ENCODE measurements at regions not wholly inside any gene's neighbourhood (a gene's known extent, or its start where the extent isn't known, plus 50 kb on each side); places are given as distances from the start of the nearest gene placed in this dataset.

GRCh38 chr13:90750021-90750420 lies 597.5 kb upstream of the MIR17HG start:
- Histone ChIP-seq H3K4me2 (ENCODE audit: insufficient read depth, low read length) (no peak overlapping the region), H3K4me1 (ENCODE audit: insufficient read depth, low read length) (no peaks in the 10 kb centered on the region), H3K36me3 (ENCODE audit: insufficient read depth, low read length) (no peaks in the 10 kb centered on the region), H3K9me3 (ENCODE audit: low read depth, low read length) (no peaks in the 10 kb centered on the region), H2AFZ (ENCODE audit: low read length) (no peak overlapping the region), H3K27me3 (ENCODE audit: insufficient read depth, low read length) (no peaks in the 10 kb centered on the region), H3K27ac (ENCODE audit: low read depth, low read length) (no peak overlapping the region), H3K4me3 (ENCODE audit: insufficient read depth, low read length) (no peak overlapping the region), H4K20me1 (ENCODE audit: insufficient read depth, low read length) (no peaks in the 10 kb centered on the region), H3K79me2 (ENCODE audit: insufficient read depth, low read length) (no peaks in the 10 kb centered on the region)
- TF ChIP-seq CTCF (IDR thresholded peaks at IDR 0.05; ENCODE audit: extremely low read depth, low read depth, low read length) = no peak
- no peak for DNase-seq (ENCODE audit: insufficient read length, low spot score, missing footprints)

GRCh38 chr13:90751026-90751425 lies 596.5 kb upstream of the MIR17HG start:
- Histone ChIP-seq H3K4me3 (ENCODE audit: insufficient read depth, low read length) (no peak overlapping the region), H4K20me1 (ENCODE audit: insufficient read depth, low read length) (no peaks in the 10 kb centered on the region), H3K79me2 (ENCODE audit: insufficient read depth, low read length) (no peaks in the 10 kb centered on the region), H3K9me3 (ENCODE audit: low read depth, low read length) (no peaks in the 10 kb centered on the region), H3K27me3 (ENCODE audit: insufficient read depth, low read length) (no peaks in the 10 kb centered on the region), H3K4me1 (ENCODE audit: insufficient read depth, low read length) (no peaks in the 10 kb centered on the region), H2AFZ (ENCODE audit: low read length) (no peak overlapping the region), H3K36me3 (ENCODE audit: insufficient read depth, low read length) (no peaks in the 10 kb centered on the region), H3K4me2 (ENCODE audit: insufficient read depth, low read length) (no peak overlapping the region), H3K27ac (ENCODE audit: low read depth, low read length) (no peak overlapping the region)
- DNase-seq (ENCODE audit: insufficient read length, low spot score, missing footprints) = no peak
- no peak for TF ChIP-seq CTCF (IDR thresholded peaks at IDR 0.05; ENCODE audit: extremely low read depth, low read depth, low read length)

GRCh38 chr13:90752070-90752469 lies 595.4 kb upstream of the MIR17HG start:
- Histone ChIP-seq H3K4me2 (ENCODE audit: insufficient read depth, low read length) (no peak overlapping the region), H3K4me1 (ENCODE audit: insufficient read depth, low read length) (no peaks in the 10 kb centered on the region), H3K9me3 (ENCODE audit: low read depth, low read length) (no peaks in the 10 kb centered on the region), H3K36me3 (ENCODE audit: insufficient read depth, low read length) (no peaks in the 10 kb centered on the region), H3K4me3 (ENCODE audit: insufficient read depth, low read length) (no peak overlapping the region), H3K27ac (ENCODE audit: low read depth, low read length) (no peak overlapping the region), H2AFZ (ENCODE audit: low read length) (no peak overlapping the region), H4K20me1 (ENCODE audit: insufficient read depth, low read length) (no peaks in the 10 kb centered on the region), H3K27me3 (ENCODE audit: insufficient read depth, low read length) (no peaks in the 10 kb centered on the region), H3K79me2 (ENCODE audit: insufficient read depth, low read length) (no peaks in the 10 kb centered on the region)
- no peak for TF ChIP-seq CTCF (IDR thresholded peaks at IDR 0.05; ENCODE audit: extremely low read depth, low read depth, low read length)
- no peak for DNase-seq (ENCODE audit: insufficient read length, low spot score, missing footprints)

- no peak for TF ChIP-seq CTCF (IDR thresholded peaks at IDR 0.05; ENCODE audit: extremely low read depth, low read depth, low read length)
- Histone ChIP-seq H3K27ac (ENCODE audit: low read depth, low read length) (no peak overlapping the region), H3K36me3 (ENCODE audit: insufficient read depth, low read length) (no peaks in the 10 kb centered on the region), H3K27me3 (ENCODE audit: insufficient read depth, low read length) (no peaks in the 10 kb centered on the region), H3K9me3 (ENCODE audit: low read depth, low read length) (no peaks in the 10 kb centered on the region), H3K4me2 (ENCODE audit: insufficient read depth, low read length) (no peak overlapping the region), H2AFZ (ENCODE audit: low read length) (no peak overlapping the region), H3K4me1 (ENCODE audit: insufficient read depth, low read length) (no peaks in the 10 kb centered on the region), H3K79me2 (ENCODE audit: insufficient read depth, low read length) (no peaks in the 10 kb centered on the region), H3K4me3 (ENCODE audit: insufficient read depth, low read length) (no peak overlapping the region), H4K20me1 (ENCODE audit: insufficient read depth, low read length) (no peaks in the 10 kb centered on the region)
- no peak for DNase-seq (ENCODE audit: insufficient read length, low spot score, missing footprints)
Observed at GRCh38 chr13:90757127-90757680, 590.3 kb upstream of the MIR17HG start.

Data from osteoblast (primary cell).